NCI-H226 (cell line): ENCODE measurements at regions not wholly inside any gene's neighbourhood (a gene's known extent, or its start where the extent isn't known, plus 50 kb on each side); places are given as distances from the start of the nearest gene placed in this dataset.

Source experiments
- DNase-seq: peaks from one replicate; pipeline ENCODE4 v3.0.0-alpha.2; 2015

DNA sequence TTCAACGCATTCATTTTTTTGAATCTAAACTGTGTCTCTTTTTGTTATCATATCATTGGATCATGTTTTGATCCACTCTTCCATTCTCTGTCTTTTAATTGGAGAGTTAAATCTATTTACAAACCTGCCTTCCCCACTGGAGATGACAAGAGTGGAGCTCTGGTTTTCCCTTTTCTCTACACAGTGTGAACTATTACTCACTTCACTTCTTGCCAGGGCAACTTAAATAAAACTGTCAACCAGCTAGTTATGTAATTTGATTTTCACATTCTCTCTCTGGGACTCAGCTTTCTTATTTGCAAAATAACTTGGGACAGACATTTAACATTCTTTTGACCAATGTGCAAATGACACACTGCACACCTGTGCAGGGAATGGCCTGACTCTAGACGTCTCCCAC is 230.8 kb upstream of the CST7 start:
- DNase-seq, result no peak

DNA sequence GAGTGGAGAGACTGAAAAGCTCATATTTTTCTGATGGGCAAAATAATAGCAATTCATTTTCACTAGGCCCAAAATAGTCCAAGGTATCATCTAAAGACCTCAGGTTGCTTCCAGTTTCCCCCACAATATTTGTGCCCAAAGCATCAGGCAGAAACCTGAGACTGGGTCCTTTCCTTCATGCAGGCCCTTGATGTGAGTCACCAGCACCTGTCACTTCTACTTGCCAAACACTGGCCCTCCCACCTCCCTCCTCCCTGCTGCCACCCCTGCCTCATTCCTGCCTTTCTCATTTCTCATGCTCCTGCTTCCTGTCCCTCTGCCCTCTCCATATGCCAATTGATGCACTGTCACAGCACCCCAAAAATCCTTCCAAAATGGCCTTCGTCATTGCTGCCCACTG is 230.4 kb upstream of the CST7 start:
- DNase-seq, result no peak

DNA sequence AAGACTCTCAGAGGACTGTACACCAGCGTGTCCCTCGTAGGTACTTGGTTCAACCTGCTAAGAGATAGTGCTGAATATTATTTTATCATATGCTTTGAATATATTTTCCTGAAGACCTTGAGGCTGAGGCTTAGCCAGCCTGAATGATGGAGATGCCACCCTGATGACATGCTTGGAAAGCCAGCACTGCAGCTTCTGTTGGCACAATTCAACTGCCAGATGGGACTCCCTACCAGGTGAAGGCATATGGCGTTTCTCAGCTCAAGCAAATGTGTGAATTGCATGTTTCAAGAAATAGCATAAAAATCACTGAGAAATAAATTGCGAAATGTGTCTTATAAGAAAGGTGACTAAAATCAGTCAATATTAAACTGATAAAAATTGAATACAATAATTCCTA is 228.1 kb upstream of the CST7 start:
- DNase-seq, result no peak

DNA sequence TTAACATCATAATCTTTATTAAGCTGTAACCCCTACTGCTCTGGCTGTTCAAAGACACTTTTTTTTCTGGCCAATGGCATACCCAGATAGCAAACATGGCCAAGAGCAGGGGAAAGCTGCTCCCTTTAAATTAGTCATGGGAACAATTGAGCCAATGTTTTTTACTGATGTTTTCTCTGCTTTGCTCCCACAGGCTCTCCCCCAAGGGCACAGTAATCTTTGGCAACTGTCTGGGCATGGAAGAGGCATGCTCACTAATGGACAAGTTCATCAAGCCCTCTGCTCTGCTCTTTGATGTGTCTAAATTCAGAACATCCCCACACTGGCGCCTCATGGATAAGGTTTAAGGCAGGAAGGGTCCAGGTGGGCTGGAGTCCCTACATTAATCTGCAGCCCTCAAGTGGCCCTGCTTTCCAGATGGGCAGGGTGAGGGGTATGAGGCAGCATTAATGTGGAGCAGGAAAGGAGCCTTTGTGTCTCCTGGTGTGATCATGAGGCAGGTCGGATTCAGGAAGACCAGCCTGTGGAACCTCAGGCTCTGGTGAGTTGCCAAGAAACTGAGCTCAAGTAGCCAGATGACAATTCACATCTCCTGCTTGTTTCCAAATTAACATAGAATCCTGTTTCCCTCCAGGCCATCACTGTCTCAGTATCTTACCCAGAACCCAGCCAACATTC is 227.0 kb upstream of the CST7 start:
- no peak for DNase-seq

DNA sequence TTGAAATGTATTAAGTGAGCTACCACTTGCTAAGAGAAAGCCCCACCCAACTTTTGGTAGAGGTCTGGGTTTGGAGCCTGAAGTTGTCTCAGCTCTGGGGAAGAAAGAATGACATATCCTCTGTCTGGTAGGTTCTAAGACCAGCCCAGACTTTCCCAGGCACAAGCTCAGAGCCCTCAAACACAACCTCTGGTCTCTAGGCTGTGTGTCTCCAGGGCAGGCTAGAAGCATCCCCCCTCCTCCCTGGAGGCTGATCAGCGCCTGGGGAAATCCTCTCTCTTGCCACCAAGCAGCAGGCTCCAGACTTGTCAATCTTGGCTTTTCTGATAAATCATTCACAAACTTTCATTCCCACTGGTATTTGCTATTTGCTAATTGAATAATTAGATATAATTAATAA is 226.5 kb upstream of the CST7 start:
- no peak for DNase-seq

DNA sequence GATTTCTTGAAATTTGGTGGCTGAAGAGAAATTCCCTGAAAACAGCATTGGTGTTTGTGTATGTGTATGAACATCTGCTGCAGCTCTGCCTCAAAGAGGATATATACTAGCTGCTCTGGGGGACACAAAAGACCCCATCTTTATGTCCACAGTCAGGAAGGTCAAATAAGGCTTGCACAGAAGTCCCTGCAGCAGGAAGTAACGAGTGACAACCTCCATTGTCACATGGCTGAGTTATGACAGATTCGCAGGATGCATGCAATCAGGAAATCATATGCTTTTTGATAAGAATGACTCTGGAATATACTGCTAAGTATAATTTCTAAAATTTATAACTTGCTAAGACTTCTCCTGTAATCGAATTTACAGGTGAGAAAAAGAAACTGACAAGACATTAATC is 225.9 kb upstream of the CST7 start:
- DNase-seq, result no peak

DNA sequence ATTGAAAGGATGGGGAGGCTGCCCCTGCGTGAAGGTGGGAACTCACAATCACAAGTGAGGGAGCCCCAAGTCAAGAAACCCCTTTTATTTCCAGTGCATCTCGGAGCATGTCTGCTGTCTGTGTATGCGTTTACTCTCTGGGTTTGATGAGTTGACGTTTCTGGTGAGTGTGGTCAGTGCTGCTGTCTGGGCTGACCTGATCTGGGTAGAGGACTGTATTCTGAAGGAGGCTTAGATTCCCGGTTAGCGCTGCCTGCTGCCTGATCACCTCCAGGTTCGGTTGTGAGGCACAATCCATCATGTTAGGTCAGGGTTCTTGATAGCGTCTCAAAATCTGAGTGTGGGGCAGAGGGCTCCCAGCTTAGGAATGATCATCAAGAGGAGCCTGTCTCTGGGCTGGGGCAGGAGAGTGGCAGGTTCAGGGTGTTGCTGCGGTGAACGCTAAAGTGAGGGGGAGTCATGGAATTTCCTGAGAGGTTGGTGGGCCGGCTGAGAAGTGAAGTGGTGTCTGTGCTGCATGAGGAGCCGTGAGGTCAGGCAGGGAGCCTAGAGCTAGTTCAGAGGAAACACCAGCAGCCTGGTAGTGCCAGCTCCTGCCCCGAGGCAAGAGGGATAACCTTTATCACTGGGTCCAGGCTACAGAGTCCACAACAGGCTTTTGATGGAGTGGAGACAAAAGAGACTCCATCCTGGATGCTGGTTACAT is 225.3 kb upstream of the CST7 start:
- no peak for DNase-seq

DNA sequence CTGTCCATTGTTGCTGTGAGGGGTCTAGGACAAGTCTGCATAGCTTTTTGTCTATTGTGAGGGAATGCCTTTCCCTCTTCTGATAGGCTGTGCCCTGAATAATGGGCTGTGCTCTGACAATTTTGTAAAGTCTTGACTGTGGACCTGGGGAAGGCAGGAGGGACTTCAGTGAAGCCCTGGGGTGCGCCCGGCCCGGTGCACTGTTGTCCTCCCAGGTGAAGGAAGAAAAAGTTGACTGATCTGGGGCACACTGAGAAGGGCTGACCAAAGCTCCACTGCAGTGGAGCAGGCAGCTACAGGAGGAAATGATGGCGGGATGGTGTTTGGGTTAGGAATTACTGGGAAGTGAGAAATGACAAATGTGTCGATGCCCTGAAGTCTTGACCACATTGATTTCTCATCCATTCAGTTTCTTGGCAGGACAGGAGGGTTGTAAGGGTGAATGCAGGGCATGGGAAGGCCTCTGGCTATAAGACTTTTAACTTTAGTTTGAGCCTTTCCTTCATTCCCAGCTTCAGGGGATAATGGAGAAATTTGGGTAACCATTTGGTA is 224.0 kb upstream of the CST7 start:
- DNase-seq, result no peak

DNA sequence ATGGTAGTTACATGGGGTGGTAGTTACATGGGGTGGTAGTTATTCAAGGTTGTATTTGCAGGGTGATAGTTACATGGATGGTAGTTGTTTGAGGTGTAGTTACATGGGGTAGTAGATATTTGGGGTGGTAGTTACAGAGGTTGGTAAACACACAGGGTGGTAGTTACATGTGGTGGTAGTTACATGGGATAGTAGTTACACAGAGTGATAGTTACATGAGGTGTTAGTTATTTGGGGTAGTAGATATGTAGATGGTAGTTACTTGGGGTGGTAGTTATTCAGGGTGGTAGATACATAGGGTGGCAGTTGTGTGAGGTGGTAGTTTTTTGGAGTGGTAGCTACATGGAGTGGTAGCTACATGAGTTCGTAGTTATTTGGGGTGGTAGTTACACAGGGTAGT is 221.3 kb upstream of the CST7 start:
- no peak for DNase-seq

DNA sequence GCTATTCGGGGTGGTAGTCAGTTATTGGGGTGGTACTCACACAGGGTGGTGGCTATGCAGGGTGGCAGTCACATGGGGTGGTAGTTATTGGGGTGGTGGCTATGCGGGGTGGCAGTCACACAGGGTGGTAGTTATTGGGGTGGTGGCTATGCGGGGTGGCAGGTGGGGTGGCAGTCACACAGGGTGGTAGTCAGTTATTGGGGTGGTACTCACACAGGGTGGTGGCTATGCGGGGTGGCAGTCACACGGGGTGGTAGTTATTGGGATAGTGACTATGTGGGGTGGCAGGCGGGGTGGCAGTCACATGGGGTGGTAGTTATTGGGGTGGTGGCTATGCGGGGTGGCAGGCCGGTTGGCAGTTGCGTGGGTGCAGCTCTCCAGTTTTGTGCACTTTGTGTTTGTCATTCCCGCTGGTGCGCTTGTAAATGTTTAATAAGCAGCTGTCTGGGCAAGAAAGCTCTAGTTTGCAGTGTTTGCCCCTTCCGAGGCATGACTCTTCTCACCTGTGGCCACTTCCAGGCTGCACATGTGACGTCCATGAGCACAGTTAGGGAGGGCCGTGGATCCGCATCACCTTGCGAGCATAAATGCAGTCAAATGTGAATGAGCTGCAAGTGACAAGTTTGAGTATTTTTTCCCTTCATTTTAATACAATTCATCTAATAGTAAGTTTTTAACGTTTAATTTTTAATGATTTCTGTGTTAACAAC is 219.0 kb upstream of the CST7 start:
- no peak for DNase-seq

DNA sequence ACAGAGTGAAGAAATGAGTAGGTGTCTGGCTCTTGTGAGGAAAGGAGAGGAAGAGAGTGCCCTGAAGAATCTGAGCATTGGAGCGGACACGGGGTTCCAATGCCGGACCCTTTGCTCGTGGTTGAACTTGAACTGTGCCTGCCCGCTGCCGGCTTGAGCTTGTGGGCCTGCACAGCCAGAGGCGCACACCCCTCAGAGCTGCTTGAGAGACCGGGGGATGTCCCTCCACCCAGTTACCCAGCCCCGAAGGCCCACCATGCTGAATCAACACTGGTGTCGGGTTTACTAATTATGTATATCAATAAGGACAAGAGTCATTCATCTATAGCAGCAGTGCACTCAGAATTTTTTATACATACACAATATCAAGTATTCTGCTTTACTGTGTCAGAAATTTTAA is 218.3 kb upstream of the CST7 start:
- no peak for DNase-seq

DNA sequence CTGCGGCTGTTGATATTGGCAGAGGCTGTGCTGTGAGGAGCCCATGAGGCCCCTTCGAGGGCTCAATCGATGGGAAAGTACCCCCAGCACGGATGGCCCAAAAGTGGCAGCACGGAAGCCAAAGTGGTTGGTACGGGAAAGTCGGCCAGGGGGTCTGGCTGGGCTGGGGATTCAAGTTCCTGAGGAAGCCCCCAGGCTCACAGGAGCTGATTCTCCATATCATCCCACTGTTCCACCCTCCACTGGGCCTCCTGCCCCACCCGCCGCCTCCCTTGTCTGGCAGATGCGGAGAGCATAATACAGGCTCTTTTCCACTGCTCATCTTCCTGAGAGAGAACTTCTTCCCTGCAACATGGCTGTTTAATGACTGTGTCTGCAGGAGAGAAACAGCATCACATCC is 217.8 kb upstream of the CST7 start:
- no peak for DNase-seq

DNA sequence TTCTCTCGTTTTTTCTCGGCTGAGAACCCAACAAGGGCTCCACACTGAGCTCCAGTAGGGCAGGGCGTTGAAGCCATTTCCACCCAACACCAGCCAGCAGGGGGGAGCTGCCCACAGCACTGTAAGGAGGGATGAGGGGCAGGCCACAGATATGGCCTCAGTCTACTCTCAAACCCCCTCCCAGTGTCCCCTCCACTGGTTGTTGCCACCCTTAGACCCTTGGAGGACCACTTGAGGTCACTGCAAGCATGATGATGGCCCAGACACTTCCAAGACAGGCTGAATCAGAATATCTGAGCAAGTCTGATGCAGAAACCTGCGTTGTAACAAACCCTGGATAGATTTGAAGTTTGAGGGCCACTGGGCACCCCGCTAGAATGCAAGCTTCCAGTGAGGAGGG is 217.0 kb upstream of the CST7 start:
- DNase-seq, result no peak

DNA sequence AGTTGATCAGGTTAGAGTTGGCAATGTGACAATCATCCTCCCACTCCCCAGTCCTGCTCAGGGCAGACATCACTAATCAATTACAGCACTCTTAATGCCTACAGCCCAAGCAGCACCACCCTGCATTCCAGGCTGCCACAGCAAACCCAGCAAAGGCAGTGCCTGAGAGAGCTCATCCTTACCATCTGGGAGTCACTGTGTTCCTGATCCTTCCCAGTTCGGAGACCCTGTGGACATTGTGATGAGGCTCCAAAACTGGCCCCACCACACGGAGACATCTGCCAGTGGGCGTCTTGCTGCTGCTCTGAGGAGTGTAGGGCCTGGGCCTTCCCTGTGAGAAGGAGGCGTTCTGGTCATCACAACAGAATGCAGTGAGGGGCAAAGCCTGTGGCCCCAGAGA is 216.5 kb upstream of the CST7 start:
- DNase-seq, result no peak

DNA sequence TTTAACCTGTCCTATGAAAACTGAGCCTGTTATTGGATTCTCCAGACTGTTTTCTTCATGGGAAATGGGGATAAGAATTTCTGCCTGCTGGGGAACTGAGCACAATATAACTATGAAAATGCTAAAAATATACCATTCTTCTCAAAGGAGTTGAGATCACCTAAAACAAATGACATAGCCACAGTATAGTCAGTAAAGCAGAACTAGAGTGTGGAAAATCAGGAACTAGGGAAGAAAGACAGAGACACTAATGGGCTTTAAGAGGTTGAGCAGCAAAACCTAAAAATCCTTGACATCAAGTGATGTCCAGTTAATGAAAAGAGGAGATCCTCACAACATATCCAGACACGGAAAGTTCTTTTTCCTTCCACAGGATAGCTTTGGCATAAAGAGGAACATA is 215.7 kb upstream of the CST7 start:
- no peak for DNase-seq

DNA sequence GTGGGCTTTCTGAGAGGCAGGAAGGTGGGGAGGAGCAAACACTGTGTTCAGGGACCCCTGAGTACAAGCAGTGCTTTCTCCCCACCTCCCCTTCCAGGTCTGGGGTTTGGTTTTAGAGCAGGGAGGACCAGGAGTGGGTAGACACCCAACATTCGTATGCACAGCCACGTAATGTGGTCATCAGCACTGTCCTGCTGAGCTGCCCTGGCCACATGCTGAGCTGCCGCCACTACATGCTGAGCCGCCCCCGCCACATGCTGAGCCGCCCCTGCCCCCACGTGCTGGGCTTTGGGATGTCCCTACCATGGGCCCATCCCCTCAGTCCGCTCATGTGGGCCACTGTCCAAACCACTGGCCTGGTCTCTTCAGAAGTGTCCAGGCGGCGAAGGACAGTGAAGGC is 214.9 kb upstream of the CST7 start:
- no peak for DNase-seq

DNA sequence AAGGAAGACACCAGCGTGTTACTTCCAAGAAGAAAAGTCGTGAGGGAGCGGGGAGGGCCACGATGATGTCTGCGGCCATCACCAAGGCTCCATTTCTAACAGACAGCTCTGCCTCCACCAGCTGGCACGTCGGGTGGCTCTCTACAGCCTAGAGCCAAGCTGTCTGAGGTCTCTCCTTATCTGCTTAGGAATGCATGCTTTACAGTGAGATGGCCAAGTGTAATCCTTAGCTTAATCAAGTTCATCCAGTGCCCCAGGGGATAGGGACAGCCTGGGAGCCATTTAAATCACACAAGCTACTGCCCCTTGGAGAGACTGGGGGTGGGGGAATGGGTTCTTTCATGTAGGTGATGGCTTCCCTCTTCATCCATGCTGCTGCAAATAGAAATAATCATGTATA is 213.8 kb upstream of the CST7 start:
- DNase-seq, result peak; percentile 19

DNA sequence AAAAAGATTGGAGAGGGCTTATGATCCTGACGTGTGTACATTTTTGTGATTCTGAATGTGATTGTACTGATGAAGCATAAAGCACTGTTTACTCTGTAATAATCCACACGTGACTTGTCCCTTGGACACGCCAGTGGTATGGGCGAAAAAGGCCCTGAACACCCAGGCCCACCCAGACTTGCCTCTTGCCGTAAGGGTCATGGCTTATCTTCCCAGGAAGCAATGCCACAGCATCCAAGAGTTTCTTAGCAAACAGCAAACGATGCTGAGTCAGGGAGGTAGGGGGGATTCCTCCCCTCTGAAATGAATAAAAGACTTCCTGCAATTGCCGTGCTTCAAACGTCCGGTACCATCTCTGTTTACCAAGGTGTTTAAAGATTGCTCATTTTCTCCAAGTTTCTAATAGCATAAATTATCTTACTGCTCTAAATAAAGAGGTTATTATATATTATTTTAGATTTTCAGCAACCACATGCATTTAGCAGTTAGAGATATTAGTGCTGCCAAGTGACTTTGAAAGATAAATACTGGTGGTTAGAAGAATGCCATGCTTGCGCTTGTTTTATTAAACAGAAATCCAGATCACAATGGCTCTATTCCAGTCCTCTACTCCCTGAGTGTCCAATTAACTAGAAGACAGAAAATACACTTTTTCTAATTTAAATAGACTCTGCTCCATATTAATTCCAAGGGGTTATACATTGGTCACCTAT is 212.8 kb upstream of the CST7 start:
- no peak for DNase-seq

DNA sequence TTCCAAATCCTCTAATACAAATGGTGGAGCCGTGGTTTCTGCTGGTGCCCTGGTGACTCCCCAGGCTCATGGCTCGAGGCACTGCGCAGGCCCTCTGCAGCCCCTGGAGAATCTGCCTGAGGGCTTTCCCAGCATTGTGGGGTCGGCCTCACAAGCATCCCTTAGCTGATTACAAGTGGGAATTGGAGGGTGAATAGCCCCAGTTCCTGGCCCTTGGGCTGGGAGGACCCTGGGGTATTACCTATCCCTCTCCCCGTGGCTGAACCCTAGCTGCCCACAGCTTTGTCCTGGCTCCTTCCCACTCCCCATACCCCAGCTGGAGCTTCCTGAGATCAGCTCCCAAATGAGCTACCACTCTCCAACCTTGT is 212.2 kb upstream of the CST7 start:
- no peak for DNase-seq

DNA sequence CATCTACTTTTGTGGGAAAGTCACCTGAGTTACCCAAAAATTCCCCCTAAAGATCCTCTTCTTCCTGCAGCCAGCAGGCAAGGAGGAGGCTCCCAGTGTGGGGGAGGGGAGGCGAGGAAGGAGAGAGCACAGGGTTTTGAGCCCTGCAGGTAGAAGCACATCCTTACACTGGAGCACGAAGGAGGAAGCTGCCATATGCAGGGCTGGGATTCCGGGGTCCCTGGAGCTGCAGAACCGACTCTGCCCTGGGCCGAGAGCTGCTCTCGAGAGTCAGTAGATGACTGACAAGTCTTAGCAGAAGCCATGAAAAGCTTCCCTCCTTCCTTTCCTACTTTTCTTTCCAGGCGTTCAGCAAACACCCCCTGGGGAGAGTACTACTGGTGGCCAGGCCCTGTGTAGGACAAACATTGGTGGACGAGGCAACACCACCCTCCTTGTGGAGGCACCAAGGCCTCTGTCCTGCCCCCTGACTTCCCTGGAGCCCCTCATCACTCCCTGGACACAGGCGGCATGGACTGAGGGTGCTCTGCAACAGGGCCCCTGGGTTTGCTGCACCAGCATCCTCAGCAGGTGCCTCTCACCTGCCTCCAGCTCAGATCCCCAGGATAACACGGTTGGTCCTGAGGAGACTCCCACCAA is 211.7 kb upstream of the CST7 start:
- no peak for DNase-seq

DNA sequence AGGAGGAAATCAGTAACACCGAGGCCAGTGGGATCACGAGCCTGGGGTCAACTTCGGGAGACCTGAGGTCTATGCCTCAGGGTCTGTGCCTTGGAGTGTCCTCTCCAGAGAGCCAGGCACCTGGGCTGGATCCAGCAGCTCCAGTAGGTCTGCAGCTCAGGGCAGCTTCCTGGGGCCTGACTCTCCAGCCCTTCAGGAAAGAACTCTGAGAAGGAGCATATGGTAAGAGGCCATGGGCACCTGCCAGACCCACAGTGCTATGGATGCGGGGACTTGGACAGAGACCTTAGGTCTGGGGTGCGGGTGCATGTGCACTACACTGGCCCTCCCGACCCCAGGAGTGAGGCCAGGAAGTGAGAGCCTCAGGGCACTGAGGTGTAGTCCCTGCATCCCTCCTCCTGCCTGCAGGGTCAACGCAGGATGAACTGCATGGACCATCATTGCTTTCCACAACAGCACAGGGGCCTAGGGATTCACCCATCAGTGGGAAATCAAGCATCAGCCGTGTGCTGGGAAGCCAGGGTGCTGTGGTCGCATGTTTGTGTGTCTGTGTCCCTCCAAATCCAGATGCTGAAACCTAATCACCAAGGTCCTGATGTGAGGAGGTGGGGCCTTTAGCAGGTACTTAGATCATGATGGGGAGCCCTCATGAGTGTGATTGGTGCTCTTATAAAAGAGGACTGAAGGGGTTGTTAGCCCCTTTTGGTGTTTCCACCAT is 210.9 kb upstream of the CST7 start:
- DNase-seq, result no peak

DNA sequence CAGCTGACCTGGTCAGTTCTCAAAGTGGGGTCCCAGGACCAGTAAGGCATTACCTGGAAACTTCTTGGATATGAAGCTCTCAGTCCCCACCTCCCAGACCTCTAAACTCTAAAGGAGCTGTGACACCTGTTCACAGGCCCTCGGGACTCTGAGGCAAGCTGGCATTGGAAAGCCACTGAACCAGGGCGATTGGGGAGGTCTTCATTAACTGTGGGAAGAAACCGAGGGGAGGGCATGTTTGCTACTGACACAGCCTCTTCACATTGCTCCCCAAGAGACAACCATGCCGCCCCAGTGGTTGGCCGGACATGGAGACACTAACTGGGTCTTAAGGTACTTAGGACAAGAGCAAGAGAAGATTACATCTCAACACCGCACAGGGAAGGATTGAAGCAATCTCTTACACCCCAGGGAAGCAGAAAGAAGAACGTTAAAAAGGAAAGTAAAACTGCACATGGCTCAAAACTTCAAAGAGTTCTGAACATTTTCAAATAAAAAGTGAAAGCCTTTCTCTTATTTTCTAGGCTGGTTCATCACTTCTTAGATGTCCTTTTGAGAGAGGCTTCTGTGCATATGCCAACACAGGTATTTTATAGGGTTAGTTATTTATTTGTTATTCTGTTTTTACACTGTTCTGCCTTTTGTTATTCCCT is 210.0 kb upstream of the CST7 start:
- DNase-seq, result no peak
